ENCODE measurements at regions not wholly inside any gene's neighbourhood (a gene's known extent, or its start where the extent isn't known, plus 50 kb on each side); places are given as distances from the start of the nearest gene placed in this dataset.
"Not testable (repeated sequence)": the region's sequence is repeated elsewhere in the genome, so short reads cannot be mapped to it uniquely, and the experiment has no call there.

- in situ Hi-C loops (cut with MboI; ENCODE audit: low pct_unique_long_range_greater_than_20kb, low sequenced_read_pairs, unreplicated experiment), result no loop called here
These were observed 552.0 kb upstream of the ST8SIA4 start for GRCh38 chr5:101455048-101455447.

GRCh38 chr5:101442281-101442680 lies 539.2 kb upstream of the ST8SIA4 start:
- DNase-seq (ENCODE audit: low spot score); in situ Hi-C loops (cut with MboI; ENCODE audit: low pct_unique_long_range_greater_than_20kb, low sequenced_read_pairs, unreplicated experiment): not testable (repeated sequence)

More at GRCh38 chr5:101455048-101455447, 552.0 kb upstream of the ST8SIA4 start:
- DNase-seq (ENCODE audit: low spot score), result no peak
- TF ChIP-seq CTCF (IDR thresholded peaks at IDR 0.05; ENCODE audit: extremely low read depth, insufficient read depth, missing control alignments), result no peak

- in situ Hi-C loops (cut with MboI; ENCODE audit: low pct_unique_long_range_greater_than_20kb, low sequenced_read_pairs, unreplicated experiment), result no loop called here
- no peak for DNase-seq (ENCODE audit: low spot score)
- no peak for TF ChIP-seq CTCF (IDR thresholded peaks at IDR 0.05; ENCODE audit: extremely low read depth, insufficient read depth, missing control alignments)
These were observed 537.1 kb upstream of the ST8SIA4 start for GRCh38 chr5:101440173-101440572.

- in situ Hi-C loops (cut with MboI; ENCODE audit: low pct_unique_long_range_greater_than_20kb, low sequenced_read_pairs, unreplicated experiment), result no loop called here
- no peak for TF ChIP-seq CTCF (IDR thresholded peaks at IDR 0.05; ENCODE audit: extremely low read depth, insufficient read depth, missing control alignments)
- DNase-seq (ENCODE audit: low spot score), result no peak
These were observed 534.3 kb upstream of the ST8SIA4 start for GRCh38 chr5:101437351-101437750.

- TF ChIP-seq CTCF (IDR thresholded peaks at IDR 0.05; ENCODE audit: extremely low read depth, insufficient read depth, missing control alignments), result no peak
- in situ Hi-C loops (cut with MboI; ENCODE audit: low pct_unique_long_range_greater_than_20kb, low sequenced_read_pairs, unreplicated experiment), result no loop called here
- no peak for DNase-seq (ENCODE audit: low spot score)
These were observed 532.7 kb upstream of the ST8SIA4 start for GRCh38 chr5:101435768-101436167.

GRCh38 chr5:101431201-101431600 lies 528.1 kb upstream of the ST8SIA4 start:
- DNase-seq (ENCODE audit: low spot score), result no peak

GRCh38 chr5:101430551-101430950 lies 527.5 kb upstream of the ST8SIA4 start:
- TF ChIP-seq CTCF (IDR thresholded peaks at IDR 0.05; ENCODE audit: extremely low read depth, insufficient read depth, missing control alignments), result no peak
- no peak for DNase-seq (ENCODE audit: low spot score)
- in situ Hi-C loops (cut with MboI; ENCODE audit: low pct_unique_long_range_greater_than_20kb, low sequenced_read_pairs, unreplicated experiment), result no loop called here

More at GRCh38 chr5:101431201-101431600, 528.1 kb upstream of the ST8SIA4 start:
- in situ Hi-C loops (cut with MboI; ENCODE audit: low pct_unique_long_range_greater_than_20kb, low sequenced_read_pairs, unreplicated experiment), result no loop called here
- TF ChIP-seq CTCF (IDR thresholded peaks at IDR 0.05; ENCODE audit: extremely low read depth, insufficient read depth, missing control alignments), result no peak
